BE2C (cell line): ENCODE measurements at regions not wholly inside any gene's neighbourhood (a gene's known extent, or its start where the extent isn't known, plus 50 kb on each side); places are given as distances from the start of the nearest gene placed in this dataset.

Experiments used
- DNase-seq: peaks from one replicate; pipeline ENCODE4 v3.0.0-alpha.2; 2020
- H3K27me3 ChIP-seq: fragments of 250-450 bp; sonication (Bioruptor Pico); 2 replicates; pipeline ENCODE4 v1.5.1; 2020; ENCODE audit warnings: mild to moderate bottlenecking
- H3K36me3 ChIP-seq: fragments of 250-450 bp; sonication (Bioruptor Pico); 2 replicates; pipeline ENCODE4 v1.5.1; 2020; ENCODE audit warnings: mild to moderate bottlenecking
- H3K4me1 ChIP-seq: fragments of 250-450 bp; sonication (Bioruptor Pico); 2 replicates; pipeline ENCODE4 v1.5.1; 2020
- H3K4me3 ChIP-seq: 2 replicates; pipeline ENCODE4 v1.5.1; 2011; ENCODE audit warnings: low read depth, low read length
- H3K9me3 ChIP-seq: fragments of 250-450 bp; sonication (Bioruptor Pico); 2 replicates; pipeline ENCODE4 v1.5.1; 2020
- TF ChIP-seq, protein P1 (sequence below): IDR thresholded peaks from 2 replicates; pipeline ENCODE4 v1.5.1; 2012; ENCODE audit warnings: mild to moderate bottlenecking, low read depth, low read length

GRCh38 chr2:42970151-42970550, 177.8 kb upstream of the HAAO start:
- H3K4me1 ChIP-seq, result peaks cover 14% of the 10 kb centered on the region
- H3K9me3 ChIP-seq, result no peaks in the 10 kb centered on the region
- H3K36me3 ChIP-seq, result no peaks in the 10 kb centered on the region
- peak; percentile 44 for DNase-seq
- TF ChIP-seq, protein P1, sequence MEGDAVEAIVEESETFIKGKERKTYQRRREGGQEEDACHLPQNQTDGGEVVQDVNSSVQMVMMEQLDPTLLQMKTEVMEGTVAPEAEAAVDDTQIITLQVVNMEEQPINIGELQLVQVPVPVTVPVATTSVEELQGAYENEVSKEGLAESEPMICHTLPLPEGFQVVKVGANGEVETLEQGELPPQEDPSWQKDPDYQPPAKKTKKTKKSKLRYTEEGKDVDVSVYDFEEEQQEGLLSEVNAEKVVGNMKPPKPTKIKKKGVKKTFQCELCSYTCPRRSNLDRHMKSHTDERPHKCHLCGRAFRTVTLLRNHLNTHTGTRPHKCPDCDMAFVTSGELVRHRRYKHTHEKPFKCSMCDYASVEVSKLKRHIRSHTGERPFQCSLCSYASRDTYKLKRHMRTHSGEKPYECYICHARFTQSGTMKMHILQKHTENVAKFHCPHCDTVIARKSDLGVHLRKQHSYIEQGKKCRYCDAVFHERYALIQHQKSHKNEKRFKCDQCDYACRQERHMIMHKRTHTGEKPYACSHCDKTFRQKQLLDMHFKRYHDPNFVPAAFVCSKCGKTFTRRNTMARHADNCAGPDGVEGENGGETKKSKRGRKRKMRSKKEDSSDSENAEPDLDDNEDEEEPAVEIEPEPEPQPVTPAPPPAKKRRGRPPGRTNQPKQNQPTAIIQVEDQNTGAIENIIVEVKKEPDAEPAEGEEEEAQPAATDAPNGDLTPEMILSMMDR, result no peak
- H3K4me3 ChIP-seq, result no peak overlapping the region
- no peaks in the 10 kb centered on the region for H3K27me3 ChIP-seq

DNA sequence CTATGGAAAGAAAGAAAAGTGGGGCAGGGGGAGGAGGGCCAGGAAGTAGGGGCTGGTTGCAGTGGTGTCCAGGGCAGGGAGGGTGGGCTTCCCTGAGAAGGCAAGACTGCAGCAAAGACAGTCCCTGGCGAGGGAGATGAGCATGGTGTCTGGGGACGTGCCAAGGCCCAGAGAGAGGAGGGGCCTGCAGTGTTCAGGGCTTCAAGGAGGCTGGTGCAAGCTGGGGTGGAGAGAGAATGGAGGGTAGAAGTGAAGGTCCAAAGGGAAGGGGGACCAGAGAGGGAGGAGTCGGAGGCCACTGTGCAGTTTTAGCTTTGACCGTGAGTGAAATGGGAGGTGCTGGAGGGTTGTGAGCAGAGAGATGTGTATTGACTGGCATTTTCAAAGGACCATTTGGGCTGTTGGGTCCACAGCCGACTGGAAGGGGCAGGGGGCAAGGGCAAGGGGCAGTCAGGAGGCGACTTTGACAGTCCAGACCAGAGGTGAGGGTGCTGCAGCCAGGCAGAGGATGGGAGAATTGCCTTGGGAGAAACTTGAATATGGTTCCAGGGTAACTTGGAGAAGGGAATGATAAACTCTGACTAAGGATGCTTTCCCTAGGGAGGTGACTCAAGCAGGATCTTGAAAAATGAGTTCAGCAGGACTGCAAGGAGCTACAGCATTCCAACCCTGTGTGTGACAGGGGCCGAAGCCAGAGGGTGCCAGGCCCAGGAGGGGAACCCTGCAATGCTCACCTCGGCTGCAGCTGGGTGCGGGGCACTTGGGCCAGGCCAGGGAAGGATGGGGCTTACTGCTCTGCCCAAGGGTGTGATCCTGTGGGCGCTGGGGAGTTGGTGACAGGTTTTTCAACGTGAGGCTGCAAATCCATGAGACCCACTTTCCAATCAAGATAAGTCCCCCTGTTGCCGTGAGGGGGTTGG, 177.1 kb upstream of the HAAO start:
- no peaks in the 10 kb centered on the region for H3K27me3 ChIP-seq
- H3K4me3 ChIP-seq, result no peak overlapping the region
- TF ChIP-seq, protein P1, result no peak
- H3K9me3 ChIP-seq, result no peaks in the 10 kb centered on the region
- no peak for DNase-seq
- peaks cover 11% of the 10 kb centered on the region for H3K4me1 ChIP-seq
- no peaks in the 10 kb centered on the region for H3K36me3 ChIP-seq

DNA sequence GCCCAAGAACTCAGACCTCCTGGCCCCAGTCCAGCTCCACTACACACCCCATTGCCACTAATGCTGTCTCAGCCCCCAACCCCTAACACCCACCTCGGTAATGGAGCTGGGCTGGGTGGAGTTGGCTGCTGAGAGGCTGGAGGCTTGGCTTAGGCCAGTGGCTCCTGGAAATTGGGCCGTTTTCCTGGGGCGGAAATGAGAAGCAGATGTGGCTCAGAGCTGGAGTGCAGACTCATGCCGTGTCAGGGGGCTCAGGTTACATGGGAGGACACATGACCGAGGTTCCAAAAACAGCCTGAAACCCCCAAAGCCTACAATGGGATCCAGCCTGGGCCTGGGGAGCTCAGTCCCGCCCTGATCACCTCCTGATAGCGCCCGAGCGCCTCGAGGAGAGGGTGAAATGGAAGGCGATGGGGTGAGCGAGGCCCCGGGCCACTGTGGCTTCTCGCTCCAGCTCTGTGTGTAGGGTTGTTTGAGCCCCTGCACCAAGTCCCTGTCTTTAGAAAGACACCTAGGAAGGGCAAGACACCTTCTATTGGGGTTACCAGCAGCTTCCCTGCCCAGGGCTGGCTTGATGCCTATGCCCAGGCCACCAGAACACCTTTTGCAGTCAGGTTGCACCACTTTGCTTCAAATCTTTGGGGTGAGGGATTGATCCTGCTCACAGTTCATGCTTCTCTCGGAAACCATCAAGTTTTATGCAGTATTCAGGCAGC, 175.7 kb upstream of the HAAO start:
- no peaks in the 10 kb centered on the region for H3K36me3 ChIP-seq
- no peaks in the 10 kb centered on the region for H3K9me3 ChIP-seq
- H3K4me1 ChIP-seq, result peaks cover 11% of the 10 kb centered on the region
- no peaks in the 10 kb centered on the region for H3K27me3 ChIP-seq
- TF ChIP-seq, protein P1, result no peak
- no peak overlapping the region for H3K4me3 ChIP-seq
- DNase-seq, result peak; percentile 42

DNA sequence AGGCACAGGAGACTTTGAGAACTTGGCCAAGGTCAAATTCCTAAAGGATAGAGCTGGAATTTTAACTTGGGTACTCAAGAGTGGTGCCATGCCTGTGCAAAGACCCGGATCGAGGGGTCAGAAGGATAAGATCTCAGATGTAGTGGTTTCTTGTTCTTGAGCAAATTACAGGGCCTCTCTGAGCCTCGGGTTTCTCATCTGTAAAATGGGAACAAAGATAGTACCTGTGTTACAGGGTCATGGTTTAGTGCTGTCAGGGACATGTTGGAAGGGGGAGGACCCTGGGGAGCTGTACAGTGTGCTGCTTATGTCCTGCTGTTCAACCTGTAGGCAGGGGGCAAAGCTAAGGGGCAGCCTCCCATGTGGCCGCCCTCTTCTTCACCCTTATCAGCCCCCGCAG, 173.5 kb upstream of the HAAO start:
- TF ChIP-seq, protein P1, result no peak
- Histone ChIP-seq H3K4me3 (no peak overlapping the region), H3K36me3 (no peaks in the 10 kb centered on the region), H3K9me3 (no peaks in the 10 kb centered on the region), H3K4me1 (peaks cover 11% of the 10 kb centered on the region), H3K27me3 (no peaks in the 10 kb centered on the region)
- DNase-seq, result no peak

DNA sequence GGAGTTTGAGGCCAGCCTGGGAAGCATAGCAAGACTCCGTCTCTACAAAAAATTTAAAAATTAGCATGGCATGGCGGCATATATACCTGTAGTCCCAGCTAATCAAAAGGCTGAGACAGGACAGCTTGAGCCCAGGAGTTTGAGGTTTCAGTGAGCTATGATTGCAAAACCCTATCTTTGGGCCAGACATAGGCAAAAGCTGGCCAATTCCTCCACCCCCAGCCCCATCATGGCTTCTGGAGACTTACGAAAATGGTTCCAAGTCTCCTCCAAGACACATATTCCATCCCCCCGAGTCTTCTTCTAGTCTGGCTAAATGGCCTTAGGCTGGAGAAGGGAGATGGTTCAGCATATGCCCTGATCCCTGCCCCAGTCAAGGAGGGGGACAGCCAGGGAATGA, 172.8 kb upstream of the HAAO start:
- TF ChIP-seq, protein P1, result no peak
- Histone ChIP-seq H3K9me3 (no peaks in the 10 kb centered on the region), H3K27me3 (no peaks in the 10 kb centered on the region), H3K4me3 (no peak overlapping the region), H3K4me1 (peaks cover 11% of the 10 kb centered on the region), H3K36me3 (no peaks in the 10 kb centered on the region)
- no peak for DNase-seq
